ENCODE measurements at regions not wholly inside any gene's neighbourhood (a gene's known extent, or its start where the extent isn't known, plus 50 kb on each side); places are given as distances from the start of the nearest gene placed in this dataset.

DNA sequence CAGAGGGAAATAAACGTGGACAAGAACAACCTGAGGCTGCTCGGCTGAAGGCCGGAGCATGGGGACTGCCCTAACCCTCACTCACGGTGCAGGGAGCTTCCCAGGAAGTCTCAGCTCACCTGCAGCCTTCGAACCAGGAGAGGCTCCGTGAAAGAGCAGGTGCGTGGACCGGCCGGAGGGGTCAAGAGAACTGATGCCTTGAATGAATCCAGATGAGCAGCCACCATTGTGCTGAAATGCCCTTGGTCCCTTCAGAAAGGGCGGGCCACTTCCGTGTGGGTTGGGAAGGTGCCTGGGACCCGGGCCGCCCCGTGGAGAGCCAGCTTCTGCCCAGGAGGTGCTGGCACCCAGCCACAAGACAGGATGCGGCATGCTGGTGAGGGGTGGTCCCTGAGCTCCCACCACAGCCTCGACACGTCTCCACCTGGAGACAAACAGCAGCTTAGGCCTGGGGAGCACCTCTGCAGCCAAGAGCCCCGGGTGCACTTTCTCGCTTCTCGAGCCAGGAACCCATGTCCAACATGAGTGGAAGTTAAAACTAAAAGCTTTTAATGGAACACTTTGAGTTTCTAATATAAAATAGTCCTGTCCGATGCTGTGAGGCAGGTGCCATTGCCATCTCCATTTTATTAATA lies 83.5 kb downstream of the TTLL2 start:
- CTCF ChIA-PET: no interaction called here
- POLR2A ChIA-PET: no interaction called here

GRCh38 chr6:167409079-167409478 lies 84.2 kb downstream of the TTLL2 start:
- TF ChIP-seq CTBP1 (IDR thresholded peaks at IDR 0.05; ENCODE audit: borderline replicate concordance) (no peak), ELF4 (IDR thresholded peaks at IDR 0.05) (no peak), ARNT (IDR thresholded peaks at IDR 0.05) (no peak), HDGF (IDR thresholded peaks at IDR 0.05; ENCODE audit: borderline replicate concordance) (no peak), L3MBTL2 (conservative IDR thresholded peaks at IDR 0.05) (no peak), FOXA1 (IDR thresholded peaks at IDR 0.05) (no peak), NFRKB (IDR thresholded peaks at IDR 0.05) (no peak), ZNF384 (IDR thresholded peaks at IDR 0.05) (no peak), SP1 (IDR thresholded peaks at IDR 0.05) (no peak), LEF1 (IDR thresholded peaks at IDR 0.05; ENCODE audit: borderline replicate concordance) (no peak), FOXM1 (IDR thresholded peaks at IDR 0.05; ENCODE audit: borderline replicate concordance) (no peak), TARDBP (IDR thresholded peaks at IDR 0.05) (no peak)
- DNase-seq (ENCODE audit: extremely low spot score): no peak
- POLR2A ChIA-PET: no interaction called here
- CTCF ChIA-PET: no interaction called here

More for the DNA sequence above, 83.5 kb downstream of the TTLL2 start:
- no peak for DNase-seq (ENCODE audit: extremely low spot score)
- no peak for TF ChIP-seq L3MBTL2 (conservative IDR thresholded peaks at IDR 0.05)
- no peak for TF ChIP-seq FOXK2 (IDR thresholded peaks at IDR 0.05)
- TF ChIP-seq FOXM1 (IDR thresholded peaks at IDR 0.05; ENCODE audit: borderline replicate concordance): no peak
- no peak for TF ChIP-seq ELF4 (IDR thresholded peaks at IDR 0.05)
- no peak for TF ChIP-seq ZNF384 (IDR thresholded peaks at IDR 0.05)

GRCh38 chr6:167409694-167410093 lies 84.8 kb downstream of the TTLL2 start:
- ChIA-PET CTCF (no interaction called here), POLR2A (no interaction called here)
- TF ChIP-seq PKNOX1 (IDR thresholded peaks at IDR 0.05) (no peak), TARDBP (IDR thresholded peaks at IDR 0.05) (no peak), NFRKB (IDR thresholded peaks at IDR 0.05) (no peak), BHLHE40 (IDR thresholded peaks at IDR 0.05; ENCODE audit: borderline replicate concordance) (no peak), SUZ12 (IDR thresholded peaks at IDR 0.05) (no peak), FOXM1 (IDR thresholded peaks at IDR 0.05; ENCODE audit: borderline replicate concordance) (no peak), L3MBTL2 (conservative IDR thresholded peaks at IDR 0.05) (no peak), ELF4 (IDR thresholded peaks at IDR 0.05) (no peak)

DNA sequence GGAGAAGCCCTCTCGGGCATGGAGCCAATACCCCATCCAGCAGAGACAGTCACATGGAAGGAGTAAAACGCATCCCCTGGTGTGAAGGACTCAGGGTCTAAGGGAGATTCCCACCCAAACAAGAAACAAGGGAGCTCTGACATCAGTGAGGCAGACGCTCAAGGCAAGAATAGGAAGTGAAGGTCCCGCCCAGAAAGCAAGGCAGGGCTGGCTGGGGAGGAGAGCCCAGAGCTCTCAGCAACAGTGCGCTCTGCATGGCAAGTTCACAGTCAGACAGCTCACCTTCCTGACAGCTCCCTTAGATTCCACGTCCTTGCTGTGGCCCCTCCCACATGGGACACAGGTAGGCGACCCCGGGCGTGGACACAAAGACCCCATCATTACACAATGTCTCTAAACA lies 85.6 kb downstream of the TTLL2 start:
- ChIA-PET CTCF (no interaction called here), POLR2A (no interaction called here)
- DNase-seq (ENCODE audit: extremely low spot score): no peak
- TF ChIP-seq ZNF384 (IDR thresholded peaks at IDR 0.05): no peak
- no peak for TF ChIP-seq BHLHE40 (IDR thresholded peaks at IDR 0.05; ENCODE audit: borderline replicate concordance)
- TF ChIP-seq ELF4 (IDR thresholded peaks at IDR 0.05): no peak
- TF ChIP-seq L3MBTL2 (conservative IDR thresholded peaks at IDR 0.05): no peak
- TF ChIP-seq NFRKB (IDR thresholded peaks at IDR 0.05): no peak
- no peak for TF ChIP-seq FOXK2 (IDR thresholded peaks at IDR 0.05)

More at GRCh38 chr6:167409694-167410093, 84.8 kb downstream of the TTLL2 start:
- DNase-seq (ENCODE audit: extremely low spot score): no peak

DNA sequence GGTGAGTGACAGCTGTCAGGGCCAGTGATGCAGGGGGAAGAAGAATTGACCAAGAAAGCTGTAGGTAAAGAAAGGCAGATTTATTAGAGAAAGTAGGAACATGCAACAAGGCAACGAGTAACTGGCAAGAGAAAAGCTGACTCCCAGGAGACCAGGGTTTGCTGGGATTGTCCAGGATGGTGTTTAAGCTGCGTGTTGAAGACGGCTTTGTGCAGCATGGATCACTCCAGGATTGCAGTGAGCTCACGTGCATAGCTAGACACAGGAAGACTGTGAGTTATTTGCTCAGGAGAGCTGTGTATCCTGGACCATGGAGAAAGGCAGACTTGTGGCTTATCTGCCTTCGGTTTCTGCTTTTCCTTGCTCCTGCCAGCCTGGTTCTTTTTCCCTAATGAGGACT lies 87.6 kb downstream of the TTLL2 start:
- TF ChIP-seq ELF4 (IDR thresholded peaks at IDR 0.05): no peak
- TF ChIP-seq TARDBP (IDR thresholded peaks at IDR 0.05): no peak
- no peak for TF ChIP-seq FOXK2 (IDR thresholded peaks at IDR 0.05)
- no peak for TF ChIP-seq SP1 (IDR thresholded peaks at IDR 0.05)
- no peak for TF ChIP-seq ARNT (IDR thresholded peaks at IDR 0.05)
- no peak for TF ChIP-seq FOXA1 (IDR thresholded peaks at IDR 0.05)
- no peak for TF ChIP-seq SUZ12 (IDR thresholded peaks at IDR 0.05)
- TF ChIP-seq ZNF384 (IDR thresholded peaks at IDR 0.05): no peak
- no peak for TF ChIP-seq CTBP1 (IDR thresholded peaks at IDR 0.05; ENCODE audit: borderline replicate concordance)
- no peak for TF ChIP-seq NFRKB (IDR thresholded peaks at IDR 0.05)
- POLR2A ChIA-PET: no interaction called here
- CTCF ChIA-PET: no interaction called here
- no peak for DNase-seq (ENCODE audit: extremely low spot score)

DNA sequence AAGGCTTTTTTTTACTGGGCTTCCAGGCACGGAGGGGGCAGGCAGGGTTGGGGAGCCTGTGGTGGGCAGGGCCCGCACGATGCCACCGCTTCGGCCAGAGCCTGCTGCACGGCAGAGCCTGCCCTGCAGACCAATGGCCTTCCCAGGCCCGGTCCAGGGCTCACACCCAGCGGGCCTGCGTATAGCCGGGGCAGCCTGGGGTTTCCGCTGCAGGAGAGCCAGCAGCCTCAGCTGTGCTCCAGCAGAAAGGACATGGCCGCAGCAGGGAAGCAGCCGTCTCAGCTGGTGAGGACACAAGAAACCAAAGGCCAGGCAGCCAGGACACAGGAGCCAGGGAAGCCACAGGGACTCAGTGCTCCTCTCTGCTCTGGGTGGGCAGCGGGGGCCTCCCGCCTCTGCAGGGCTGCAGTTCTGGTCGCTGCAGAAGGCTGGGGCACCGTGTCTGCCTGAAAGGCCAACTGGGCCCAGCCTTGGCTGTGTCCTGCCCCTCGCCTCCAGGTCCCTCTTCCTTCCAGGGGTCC lies 90.6 kb downstream of the TTLL2 start:
- DNase-seq (ENCODE audit: extremely low spot score): no peak
- TF ChIP-seq FOXM1 (IDR thresholded peaks at IDR 0.05; ENCODE audit: borderline replicate concordance) (no peak), CTBP1 (IDR thresholded peaks at IDR 0.05; ENCODE audit: borderline replicate concordance) (no peak), L3MBTL2 (conservative IDR thresholded peaks at IDR 0.05) (no peak), NFRKB (IDR thresholded peaks at IDR 0.05) (no peak), LEF1 (IDR thresholded peaks at IDR 0.05; ENCODE audit: borderline replicate concordance) (no peak), SP1 (IDR thresholded peaks at IDR 0.05) (no peak), BHLHE40 (IDR thresholded peaks at IDR 0.05; ENCODE audit: borderline replicate concordance) (no peak), TARDBP (IDR thresholded peaks at IDR 0.05) (no peak), ARNT (IDR thresholded peaks at IDR 0.05) (no peak), FOXK2 (IDR thresholded peaks at IDR 0.05) (no peak), PKNOX1 (IDR thresholded peaks at IDR 0.05) (no peak), ELF4 (IDR thresholded peaks at IDR 0.05) (no peak), FOXA1 (IDR thresholded peaks at IDR 0.05) (no peak), HDGF (IDR thresholded peaks at IDR 0.05; ENCODE audit: borderline replicate concordance) (no peak), SUZ12 (IDR thresholded peaks at IDR 0.05) (no peak), ZNF384 (IDR thresholded peaks at IDR 0.05) (no peak)
- POLR2A ChIA-PET: no interaction called here
- CTCF ChIA-PET: interaction anchor here (0.6 kb wide), 1 partner anchor 134 kb away, joined by 4 read pairs; no protein-coding TSS in a partner anchor

All from HEK293T (cell line).